HG03575 (cell line): ENCODE measurements at regions not wholly inside any gene's neighbourhood (a gene's known extent, or its start where the extent isn't known, plus 50 kb on each side); places are given as distances from the start of the nearest gene placed in this dataset.

ENCODE experiments used
- ATAC-seq: cut with Tn5 transposase; IDR thresholded peaks from one replicate; pipeline ENCODE4 v1.9.1; 2021; ENCODE audit not compliant: unreplicated experiment, insufficient number of reproducible peaks, low FRiP score; ENCODE audit errors: extremely low read depth

DNA sequence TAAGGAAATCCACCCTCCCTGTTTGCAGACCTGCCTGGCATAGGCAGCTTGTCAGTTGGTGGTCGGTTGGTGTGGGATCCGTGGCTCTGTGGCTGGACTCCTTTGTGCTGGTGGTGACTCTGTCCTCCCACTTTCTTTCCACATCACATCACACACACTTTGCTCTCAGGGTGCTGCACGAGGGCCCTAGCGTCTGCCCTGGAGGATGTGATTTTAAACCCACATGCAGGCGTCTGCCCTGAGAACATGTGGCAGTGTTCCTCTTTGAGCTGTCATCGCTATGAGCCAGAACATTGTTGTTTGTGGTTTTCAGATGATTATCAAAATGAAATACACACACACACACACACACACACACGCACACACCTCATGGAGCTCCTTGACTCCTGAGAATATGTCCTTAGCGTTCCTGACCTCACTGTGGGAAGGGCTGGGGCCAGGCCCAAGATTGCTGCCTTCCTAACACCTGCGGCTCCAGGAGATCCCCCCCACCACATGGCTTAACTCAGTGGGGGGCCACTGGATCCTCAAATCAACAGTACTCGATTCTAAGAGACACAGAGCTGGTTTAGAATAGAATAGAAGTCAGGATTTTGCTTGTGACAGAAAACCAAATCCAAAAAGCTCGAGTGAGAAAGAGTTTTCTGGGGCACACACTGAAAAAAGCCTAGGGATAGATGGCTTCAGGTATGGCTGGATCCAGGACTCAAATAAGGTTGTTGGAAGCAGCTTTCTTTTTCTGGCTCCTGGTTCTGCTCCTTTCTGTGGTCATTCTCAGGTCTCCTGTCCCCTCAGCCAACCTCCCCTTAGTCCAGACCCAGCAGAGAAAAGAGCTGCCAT is 54.8 kb downstream of the RTP5 start:
- ATAC-seq: no peak

DNA sequence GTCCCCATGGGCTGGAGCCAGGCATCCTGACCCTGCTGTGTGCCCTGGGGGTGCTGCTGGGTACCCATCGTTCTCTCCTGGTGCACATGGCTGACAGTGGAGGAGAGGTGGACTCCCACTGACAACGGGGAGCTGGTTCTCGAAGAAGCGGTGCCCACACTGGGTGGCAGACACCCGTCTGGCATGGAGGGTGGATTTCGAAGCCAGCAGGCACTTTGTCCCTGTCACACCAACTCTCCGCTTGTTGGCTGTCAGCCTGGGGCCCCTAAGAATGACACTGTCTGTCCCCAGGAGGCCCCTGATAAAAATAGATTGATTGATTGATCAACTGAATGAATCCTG is 55.4 kb downstream of the RTP5 start:
- no peak for ATAC-seq

DNA sequence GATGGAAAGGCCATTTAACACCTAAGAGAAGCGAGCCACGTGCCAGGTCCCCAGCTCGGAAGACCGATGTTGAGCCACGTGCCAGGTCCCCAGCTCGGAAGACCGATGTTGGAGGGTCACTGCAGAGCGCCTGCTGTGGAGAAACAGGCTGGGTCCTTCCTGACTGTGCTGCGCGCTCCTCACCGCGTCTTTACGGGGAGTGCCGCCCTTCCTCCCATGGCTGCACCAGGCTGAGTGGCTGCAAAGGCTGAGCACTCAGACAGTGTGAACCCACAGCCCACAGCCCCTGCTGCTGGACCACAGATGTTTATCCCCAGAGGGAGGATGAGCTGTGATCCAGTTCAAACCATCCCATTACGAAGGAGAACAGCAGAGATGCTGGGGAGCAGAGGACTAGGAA is 55.7 kb downstream of the RTP5 start:
- no peak for ATAC-seq

DNA sequence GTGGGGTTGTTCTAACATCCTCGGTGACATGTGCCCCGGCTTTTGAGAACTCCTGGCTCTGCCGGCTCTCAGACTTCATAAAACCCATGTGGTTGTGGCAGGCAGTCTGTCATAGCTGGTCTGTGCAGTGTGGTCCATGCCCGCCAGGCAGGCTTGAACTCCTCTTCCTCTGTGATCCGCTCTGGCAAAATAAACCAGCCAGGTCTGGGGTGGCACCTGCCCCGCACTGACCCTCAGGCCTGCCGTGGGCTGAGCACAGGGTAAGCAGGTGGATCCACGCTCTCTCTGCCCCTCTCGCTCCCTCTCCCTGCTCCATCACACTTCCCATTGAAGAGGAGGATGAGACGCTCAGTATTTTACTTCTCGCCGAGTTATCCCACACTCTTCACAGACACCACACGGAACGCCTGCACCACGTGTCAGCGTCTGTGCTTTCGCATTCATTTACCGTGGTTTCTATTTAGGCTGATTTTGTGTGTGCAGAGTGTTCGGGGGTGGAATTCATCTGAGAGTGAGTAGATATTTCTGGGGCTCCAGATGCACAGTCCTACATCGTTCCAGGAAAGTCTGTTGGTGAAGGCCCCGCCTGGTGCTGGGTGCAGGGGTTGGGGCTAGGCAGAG is 56.4 kb downstream of the RTP5 start:
- no peak for ATAC-seq

DNA sequence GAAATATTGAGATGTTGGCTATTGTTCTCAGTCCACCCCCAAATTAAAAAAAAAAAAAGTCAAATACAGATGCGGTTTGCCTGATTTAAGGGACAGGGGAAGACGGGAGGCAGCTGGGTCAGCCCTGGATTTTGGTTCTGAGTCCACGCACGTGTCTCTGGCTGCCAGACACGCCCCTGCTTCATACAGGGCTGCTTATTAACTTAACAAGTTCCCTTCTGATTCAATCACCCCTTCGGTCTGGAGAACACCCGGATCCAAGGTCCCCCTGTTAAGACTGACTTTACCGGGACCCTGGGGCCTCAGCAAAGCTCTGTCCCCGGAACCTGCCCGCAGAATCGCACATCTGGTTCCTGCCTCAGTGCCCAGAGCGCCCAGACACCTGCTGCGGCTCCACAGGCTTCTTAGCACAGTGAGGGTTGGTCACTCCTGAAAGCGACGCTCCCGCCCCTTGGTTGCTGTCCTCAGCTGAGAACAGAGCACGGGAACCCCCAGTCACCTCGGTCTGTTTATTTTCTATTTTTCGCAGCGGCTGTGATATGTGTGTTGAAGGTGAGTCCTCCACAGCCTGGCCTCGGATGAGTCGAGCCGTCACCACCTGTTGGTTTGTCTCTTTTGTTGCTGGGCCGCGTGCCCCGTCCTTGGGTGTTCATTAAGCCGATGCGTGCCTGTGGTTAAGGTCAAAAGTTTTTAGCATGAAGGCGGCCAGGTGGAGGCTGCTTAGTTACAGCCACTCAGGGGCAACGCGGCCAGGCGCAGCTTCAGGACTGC is 57.2 kb downstream of the RTP5 start:
- ATAC-seq: no peak

GRCh38 chr2:241929551-241930490 is 60.3 kb downstream of the RTP5 start:
- no peak for ATAC-seq

DNA sequence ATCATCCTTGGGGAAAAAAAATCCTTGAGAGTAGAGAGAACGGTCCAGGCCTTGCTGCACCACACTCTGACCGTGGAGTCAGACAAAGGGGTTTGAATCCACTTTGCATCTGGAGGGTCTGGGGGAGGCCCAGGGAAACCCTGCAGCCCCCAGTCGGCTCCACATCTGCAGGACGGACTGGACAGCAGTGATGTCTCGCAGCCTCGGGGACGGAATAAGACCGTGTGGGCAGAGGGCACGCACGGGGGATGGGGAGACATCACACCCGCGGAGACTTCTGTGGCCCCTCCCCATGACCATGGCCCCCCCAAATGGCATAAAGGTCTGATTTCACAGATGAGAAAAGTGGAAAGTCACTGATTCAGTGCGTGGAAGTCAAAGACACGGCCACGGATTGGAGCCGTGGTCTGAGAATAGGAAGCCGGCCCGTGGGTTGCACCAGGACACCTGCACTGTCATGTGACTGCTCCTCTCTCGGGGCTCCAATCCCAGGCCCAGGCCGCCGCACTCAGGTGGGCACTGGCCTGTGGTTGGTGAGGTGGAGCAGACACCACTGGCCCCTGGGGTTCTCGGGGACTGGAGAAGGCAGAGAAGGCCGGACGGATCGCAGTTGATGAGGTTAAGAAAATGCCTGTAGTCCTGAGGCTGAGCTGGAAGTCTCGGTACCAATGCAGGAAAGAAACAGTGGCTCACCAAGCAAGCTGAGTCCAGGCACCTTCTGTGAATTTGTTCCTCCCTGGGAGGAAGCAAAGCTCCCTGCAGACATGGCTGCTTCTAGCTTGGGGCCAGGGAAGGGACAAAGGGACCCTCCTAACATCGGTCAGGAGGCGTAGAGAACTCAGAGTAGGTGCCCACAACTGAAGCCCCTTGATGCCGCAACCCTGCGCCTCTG is 61.8 kb downstream of the RTP5 start:
- no peak for ATAC-seq

- no peak for ATAC-seq
Measured at GRCh38 chr2:241931976-241932898, 62.7 kb downstream of the RTP5 start.

GRCh38 chr2:241932899-241933178 is 63.3 kb downstream of the RTP5 start:
- no peak for ATAC-seq

DNA sequence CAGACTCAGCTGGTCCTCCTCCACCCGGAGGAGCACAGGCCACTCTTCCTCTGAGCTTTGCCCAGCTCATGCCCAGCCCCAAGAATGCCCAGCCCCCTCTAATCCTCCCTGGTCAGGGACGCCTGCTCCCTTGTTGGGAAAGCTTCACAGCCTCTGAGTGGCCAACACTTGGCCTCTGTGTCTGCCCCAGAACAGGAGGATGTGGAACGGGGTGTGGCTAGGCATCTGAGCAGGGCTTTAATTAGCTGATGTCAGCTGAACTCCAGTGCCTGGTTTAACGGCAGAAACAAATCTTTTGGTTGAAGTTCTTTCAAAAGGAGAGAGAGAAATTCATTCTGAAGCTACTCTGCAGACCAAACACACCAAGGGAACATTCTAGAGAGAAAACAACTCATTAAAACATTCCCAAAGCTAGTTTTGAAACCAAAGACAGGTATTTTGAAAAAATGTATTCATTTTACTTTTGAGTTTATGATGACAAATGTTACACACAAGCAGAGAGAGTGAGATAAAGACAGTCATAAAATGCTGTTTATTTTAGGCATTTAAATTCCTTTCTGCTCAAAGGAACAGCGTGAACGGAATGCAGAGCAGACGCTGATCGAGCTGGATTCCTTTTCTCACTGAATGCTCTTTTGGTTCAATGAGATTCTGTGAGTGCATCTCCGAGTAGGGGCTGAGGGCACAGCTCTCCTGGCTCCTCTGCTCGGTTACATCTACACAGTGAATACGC is 63.8 kb downstream of the RTP5 start:
- ATAC-seq: no peak

DNA sequence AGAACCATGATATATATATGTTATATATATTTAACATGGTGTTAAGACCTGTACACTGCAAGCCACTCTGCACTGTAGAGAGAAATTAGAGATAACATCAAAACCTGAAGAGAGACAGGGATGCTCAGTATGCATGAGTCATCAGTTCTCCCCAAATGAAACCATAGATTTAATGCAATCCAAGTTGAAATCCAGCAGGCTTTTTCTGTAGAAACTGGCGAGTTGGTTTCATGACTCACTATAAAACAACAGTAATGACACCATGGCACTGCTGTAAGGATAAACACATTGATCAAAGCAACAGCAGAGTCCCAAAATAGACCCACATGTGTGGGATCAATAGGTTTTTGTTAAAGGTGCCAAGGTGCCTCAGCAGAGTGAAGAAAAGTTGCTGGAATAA is 65.8 kb downstream of the RTP5 start:
- no peak for ATAC-seq

DNA sequence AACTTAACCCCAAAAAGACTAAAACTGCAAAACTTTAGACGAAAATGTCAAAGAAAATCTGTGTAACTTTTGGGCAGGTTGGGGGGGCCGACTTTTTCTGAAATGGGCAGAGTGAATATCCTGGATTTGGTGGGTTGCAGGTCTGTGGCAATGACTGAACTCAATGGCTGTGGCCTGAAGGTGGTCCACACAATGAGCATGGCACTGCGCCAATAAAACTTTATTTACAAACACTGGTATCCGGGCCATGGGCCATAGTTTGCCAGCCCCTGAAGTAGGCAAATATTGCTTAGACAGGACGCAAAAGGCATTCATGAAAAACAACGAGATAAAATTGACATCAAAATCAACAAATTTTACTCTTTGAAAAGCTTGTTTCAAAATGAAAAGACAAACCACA is 66.2 kb downstream of the RTP5 start:
- ATAC-seq: no peak

DNA sequence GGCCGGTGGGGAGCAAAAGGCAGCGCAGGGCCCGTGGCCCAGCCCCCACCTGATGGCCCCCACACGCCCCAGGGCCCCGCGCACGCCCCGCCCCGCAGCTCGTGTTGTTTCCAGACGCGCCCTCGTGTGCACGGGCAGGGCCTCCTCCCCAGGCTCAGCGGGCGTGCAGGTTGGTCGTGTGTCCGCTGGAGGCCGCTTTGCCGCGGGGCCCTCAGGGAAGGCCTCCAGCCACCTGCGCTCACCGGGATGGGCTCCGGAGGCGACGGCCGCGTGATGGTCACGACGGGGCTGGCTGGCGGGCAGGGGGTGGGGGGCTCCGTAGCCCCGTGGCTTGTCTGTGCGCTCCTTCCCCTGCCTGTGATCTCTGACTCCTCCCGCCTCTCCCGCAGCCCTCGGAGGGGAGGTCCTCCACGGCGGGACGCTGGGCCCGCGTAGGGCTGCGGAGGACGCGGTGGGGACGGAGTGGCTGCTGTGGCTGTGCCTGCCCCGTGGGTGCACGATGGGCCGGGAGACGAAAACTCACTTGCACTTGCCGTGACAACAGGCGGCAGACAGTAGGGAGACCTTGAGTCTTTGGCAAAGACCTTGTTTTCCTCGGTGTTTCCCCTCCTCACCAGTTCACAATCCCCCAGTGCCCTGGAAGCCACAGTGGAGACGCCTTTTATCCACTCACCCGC is 67.1 kb downstream of the RTP5 start:
- no peak for ATAC-seq

- ATAC-seq: no peak
Measured at GRCh38 chr2:241937297-241937696, 67.8 kb downstream of the RTP5 start.

- ATAC-seq: no peak
Measured at GRCh38 chr2:241939541-241939940, 70.0 kb downstream of the RTP5 start.

DNA sequence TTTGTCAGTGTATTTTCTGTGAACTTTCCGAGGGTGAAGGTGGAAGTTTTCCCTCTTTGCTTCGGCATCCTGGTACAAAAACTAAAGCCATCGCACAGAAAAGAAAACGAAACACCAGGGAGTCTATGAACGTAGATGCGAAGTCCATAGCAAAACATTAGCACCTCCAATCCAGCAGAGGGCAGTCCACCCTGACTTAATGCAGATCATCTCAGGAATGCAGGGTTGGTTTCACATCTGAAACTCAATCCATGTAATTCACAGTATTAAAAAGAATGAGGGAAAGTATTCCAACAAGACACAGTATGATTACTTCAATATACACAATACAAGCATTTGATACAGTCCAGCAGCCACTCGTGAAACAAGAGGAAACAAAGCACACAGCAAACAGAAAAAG is 70.8 kb downstream of the RTP5 start:
- no peak for ATAC-seq
